GM21576 (cell line): ENCODE measurements at regions not wholly inside any gene's neighbourhood (a gene's known extent, or its start where the extent isn't known, plus 50 kb on each side); places are given as distances from the start of the nearest gene placed in this dataset.

Experiments used
- ATAC-seq: cut with Tn5 transposase; IDR thresholded peaks from one replicate; pipeline ENCODE4 v1.9.1; 2021; ENCODE audit warnings: mild to moderate bottlenecking, moderate library complexity; ENCODE audit not compliant: unreplicated experiment

DNA sequence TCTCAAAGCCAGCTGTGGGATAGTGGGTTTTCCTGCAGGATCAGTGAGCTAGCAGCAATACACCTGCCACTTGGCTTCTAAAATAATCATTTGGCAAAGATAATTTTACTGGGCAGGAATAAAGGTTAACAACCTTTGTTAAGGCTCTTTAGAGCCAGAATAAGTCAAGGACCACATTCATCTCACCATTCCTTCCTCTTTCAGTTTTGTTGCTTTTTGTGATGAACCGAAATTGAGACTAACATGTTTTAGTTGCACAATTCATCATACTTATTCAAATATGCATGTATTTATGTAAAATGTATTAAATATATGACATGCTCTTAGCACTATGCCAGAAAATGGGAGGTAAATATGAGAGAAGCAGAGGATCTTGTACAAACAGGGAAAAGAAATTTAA, 824.4 kb upstream of the TYRP1 start:
- no peak for ATAC-seq

DNA sequence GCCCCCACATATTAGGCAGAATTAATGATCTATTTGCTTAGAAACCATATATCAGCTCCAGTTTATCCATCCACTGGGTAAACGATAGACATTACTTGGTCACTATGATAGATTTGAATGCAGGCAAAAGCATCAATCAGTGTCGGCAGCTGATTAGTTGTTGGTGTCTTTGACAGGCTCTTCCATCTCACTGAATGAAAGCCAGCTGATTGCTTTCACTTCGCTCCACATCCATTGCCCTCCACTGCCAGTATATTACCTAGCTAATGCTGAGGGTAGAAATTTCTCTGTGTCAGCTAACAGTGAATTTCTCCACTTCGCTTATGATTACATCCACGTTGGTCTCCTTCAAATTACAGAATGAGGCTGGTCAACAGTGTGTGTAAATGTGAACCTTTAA, 821.3 kb upstream of the TYRP1 start:
- no peak for ATAC-seq

DNA sequence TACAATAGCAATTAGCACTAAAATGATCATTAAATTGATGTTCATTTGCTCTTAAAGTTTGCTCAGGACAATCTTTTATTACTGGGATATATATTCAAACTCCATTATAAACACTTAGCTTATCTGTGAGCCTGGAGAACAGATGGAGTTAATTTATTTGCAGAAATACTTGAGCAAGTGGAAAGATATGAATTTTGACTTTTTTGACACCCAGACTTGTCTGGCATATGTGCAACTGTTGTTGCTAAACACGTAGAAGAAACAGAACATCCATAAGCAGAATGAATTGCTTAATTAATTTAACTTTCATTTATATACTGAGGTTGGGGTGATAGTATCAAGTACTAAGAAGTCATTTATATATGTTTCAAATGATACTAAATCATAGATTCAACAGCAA, 820.7 kb upstream of the TYRP1 start:
- ATAC-seq = no peak

DNA sequence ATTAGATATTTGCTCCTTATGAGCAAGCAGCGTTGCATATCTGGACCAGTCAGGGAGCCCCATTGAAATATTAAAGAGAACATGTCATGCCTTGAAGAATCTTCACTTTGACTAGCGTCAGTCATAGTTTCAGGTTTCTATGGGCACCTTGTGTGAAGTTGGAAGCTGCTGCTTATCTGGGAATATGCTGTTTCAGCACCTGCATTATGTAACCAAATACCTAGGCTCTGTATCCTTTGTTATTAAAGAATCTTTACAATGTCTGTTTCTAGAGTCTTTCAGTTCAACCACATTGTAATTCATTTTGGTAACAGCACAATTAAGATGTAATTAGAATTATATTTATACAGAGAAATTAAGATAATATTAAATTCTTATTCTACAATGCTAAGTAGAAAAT, 818.8 kb upstream of the TYRP1 start:
- ATAC-seq = no peak

DNA sequence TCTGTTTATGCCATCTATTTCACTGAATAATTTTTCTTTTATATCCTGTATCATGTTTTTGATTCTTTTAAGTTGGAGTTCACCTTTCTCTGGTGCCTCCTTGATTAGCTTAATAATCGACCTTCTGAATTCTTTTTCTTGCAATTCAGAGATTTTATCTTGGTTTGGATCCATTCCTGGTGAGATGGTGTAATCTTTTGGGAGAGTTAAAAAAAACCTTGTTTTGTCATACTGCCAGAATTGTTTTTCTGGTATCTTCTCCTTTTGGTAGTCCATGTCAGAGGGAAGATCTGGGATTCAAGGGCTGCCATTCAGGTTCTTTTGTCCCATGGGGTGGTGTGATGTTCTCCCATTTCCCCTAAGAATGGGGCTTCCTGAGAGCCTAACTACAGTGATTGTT, 800.8 kb upstream of the TYRP1 start:
- ATAC-seq = no peak

DNA sequence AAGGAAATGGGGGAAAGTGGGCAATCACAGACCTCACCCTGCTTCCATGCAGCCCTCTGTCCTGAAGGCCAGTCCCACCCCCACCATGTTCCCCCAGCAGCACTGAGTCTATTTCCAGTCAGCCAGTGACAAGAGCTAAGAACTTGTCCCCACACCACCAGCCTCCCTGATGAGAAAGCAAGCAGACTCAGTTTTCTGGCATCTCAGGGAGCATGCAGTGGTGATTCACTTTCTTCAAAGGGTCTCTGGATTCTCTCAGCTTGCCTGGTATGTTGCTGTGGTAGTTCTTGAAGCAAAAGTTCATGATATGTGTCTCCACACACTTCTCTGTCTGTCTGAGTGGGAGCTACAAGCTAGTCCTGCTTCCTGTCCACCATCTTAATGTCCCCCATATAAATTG, 799.9 kb upstream of the TYRP1 start:
- ATAC-seq = no peak

DNA sequence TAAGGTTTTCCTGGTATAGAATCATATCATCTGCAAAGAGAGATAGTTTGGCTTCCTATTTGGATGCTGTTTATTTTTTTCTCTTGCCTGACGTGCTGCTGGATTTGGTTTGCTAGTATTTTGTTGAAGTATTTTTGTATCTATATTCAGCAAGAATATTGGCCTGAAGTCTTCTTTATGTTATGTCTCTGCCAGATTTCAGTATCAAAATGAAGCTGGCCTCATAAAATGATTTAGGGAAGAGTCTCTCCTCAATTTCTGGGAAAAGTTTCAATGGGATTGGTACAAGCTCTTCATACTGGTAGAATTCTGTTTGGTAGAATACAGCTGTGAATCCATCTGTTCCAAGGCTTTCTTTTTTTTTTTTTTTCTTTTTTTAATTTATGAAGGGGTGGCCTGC, 799.0 kb upstream of the TYRP1 start:
- no peak for ATAC-seq

DNA sequence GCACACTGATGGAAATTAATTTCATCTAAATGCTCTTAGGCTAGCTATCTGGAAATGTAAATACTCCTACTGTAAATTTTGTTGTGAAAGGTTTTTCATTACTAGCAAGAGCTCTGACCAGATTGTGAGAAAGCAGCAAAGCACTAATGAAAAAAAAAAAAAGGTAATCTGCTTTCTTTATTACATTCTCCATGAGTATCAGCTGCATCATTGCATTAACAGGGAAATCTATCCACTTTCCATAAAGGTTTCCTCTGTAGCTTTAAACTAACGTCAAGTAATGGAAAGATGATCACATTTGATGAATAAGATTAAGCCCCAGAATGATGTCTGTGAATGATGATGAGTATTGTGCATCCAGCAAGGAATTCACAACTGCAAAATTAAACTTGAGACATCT, 790.6 kb upstream of the TYRP1 start:
- ATAC-seq = no peak

DNA sequence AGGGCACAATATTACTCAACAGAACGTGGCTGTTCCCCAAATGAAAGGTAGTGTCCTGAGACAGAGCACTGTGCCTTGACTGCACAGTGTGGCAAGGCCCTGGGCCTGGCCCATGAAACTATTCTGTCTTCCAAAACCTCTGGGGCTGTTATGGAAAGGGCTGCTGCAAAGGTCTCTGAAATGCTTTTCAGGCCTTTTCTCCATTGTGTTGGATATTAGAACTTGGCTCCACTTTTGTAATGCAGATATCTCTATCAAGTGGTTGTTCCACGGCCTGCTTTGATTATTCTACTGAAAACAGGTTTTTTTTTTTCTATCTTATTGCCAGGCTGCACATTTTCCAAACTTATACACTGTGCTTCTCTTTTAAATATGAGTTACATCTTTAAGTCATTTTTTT, 777.5 kb upstream of the TYRP1 start:
- no peak for ATAC-seq

DNA sequence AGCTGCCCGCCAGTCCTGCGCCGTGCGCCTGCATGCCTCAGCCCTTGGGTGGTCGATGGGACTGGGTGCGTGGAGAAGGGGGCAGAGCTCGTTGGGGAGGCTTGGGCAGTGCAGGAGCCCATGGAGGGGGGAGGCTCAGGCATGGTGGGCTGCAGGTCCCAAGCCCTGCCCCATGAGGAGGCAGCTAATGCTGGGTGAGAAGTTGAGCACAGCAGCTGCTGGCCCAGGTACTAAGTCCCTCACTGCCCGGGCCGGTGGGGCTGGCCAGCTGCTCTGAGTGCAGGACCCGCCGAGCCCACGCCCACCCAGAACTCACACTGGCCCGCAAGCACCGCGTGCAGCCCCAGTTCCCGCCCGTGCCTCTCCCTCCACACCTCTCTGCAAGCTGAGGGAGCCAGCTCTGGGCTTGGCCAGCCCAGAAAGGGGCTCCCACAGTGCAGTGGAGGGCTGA, 764.3 kb upstream of the TYRP1 start:
- ATAC-seq = no peak

DNA sequence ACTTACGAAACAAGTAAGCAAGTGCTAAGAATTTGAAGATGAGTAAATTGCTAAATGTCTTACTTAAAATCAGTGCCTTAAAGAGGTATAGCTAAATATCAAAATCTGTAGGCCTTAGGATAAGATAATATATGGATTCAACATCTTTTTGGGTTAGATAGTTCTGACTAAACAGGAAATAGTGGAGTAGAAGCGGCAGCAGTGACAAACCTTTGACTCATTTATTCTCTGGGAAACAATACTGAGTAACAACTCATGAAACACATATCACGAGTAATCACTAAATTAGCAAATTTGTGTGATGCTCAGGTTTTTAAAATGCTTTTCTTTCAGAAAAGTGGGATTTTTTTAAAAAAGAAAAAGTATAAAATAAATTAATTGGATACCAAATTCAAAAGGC, 762.1 kb upstream of the TYRP1 start:
- ATAC-seq = no peak

DNA sequence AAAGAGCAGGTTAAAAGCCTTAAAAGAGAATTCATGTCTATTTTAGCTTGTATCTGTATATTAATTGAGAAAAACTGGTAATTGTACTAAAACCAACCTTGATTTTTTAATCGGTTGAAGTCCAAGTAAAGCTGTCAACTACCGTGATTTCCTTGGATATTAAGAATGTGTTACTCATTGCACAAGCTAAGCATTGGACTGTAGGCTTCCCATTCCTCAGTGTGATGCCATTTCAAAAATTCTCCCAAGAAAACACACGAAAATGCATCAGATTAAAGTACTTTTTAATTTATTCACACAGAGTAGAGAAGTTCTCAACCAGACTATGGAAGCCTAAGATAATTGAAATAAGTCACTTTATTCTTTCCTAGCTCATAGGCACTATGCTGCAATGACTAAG, 761.4 kb upstream of the TYRP1 start:
- no peak for ATAC-seq

DNA sequence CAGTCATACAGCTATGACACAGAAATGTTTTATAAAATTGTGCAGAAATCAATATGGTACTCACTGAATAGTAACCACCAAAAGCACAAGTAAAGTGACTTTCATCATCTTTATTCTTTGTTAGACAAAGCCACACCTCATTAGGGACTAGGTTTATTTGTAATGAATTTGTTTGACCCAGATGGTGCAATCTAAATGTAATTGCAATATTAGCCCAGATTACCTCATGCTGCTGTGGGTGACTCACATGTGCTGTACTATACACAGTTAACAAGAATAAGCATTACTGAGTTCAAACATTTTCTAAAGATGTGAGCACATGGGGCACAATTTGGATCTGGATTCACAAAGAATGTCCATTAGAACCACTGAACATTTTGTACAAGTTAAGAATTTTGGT, 759.3 kb upstream of the TYRP1 start:
- ATAC-seq = no peak

DNA sequence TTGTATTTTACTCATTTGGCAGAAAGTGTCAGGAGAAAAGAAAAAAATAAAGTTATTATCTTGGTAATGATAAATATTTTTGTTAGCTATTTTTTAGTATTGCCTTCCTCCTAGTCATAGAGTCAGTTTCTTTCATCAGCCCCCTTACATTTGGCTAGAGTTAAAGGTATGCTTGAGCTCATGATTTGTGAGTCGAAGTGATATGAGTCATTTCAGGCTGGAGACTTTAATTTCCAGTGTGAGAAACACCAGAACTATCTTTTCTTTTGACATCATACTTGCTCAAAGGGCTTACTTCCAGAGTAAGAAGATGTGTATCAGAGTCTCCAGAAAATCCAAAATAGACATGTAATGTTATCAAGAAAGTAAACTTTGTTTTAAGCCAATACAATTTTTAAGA, 746.7 kb upstream of the TYRP1 start:
- ATAC-seq = no peak

DNA sequence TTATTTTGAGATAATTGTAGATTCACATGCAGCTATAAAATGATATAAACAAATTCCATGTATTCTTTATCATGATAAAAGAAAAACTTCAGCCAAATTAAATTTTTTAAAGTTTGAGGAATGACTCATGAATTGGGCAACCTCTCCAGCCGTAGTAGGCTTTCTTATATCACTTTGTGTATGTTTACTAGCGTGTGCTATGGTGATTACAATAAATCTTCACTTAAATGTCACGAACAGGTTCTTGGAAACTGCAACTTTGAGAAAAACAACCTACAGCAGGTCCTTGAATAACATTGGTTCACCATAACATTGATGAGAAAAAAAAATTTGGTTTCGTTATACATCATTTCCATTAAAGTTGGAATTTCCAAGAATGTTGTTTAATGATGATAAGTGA, 730.9 kb upstream of the TYRP1 start:
- ATAC-seq = no peak

DNA sequence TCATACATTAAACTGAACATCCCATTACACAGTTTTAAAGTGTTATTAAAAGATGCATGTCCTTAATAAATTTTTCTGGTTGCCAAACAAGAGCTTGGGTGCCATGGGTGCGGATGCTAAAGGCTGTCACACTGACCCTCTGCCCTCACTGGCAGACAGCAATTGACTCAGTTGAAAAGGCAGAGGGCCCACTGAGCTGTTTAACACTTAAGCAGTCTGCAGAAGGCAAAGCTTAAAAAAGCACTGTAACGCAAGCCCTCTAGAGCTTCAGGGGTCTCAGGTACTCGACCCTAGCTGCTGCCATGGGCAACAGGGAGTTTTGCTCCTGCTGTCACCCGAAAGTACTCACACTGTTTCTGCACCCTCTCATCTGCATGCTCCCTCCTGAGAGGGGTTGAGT, 726.4 kb upstream of the TYRP1 start:
- no peak for ATAC-seq

DNA sequence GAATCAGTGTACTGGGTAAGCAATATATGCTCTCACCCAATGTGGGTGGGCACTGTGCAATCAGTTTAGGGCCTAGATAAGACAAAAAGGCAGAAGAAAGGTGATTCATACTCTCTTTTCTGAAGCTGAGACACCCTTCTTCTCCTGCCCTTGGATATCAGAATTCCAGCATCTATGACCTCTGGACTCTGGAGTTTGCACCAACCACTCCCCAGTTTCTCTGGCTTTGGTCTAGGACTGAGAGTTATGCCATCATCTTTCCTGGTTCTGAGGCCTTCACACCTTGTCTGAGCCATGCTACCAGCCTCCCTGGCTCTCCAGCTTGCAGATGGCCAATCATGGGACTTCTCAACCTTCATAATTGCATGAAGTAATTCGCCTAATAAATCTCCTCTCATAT, 724.6 kb upstream of the TYRP1 start:
- no peak for ATAC-seq

DNA sequence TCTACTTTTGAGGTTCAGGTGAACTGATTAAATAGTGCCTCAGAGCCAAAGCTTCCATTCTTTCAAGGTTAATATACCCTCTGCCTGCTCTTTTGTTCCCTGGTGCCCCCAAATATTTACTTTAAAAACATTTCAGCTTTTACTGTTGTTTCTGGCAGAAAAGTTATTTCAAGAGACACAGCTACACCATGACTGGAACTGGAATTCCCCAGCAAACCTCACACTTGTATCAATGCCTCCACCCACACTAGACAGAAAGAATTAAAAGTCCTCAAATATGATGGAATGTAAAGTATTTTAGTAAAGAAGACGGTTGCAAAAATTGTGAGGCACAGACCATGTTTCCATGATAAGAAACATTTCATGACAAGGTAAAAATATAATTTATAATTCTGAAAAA, 720.2 kb upstream of the TYRP1 start:
- ATAC-seq = no peak

DNA sequence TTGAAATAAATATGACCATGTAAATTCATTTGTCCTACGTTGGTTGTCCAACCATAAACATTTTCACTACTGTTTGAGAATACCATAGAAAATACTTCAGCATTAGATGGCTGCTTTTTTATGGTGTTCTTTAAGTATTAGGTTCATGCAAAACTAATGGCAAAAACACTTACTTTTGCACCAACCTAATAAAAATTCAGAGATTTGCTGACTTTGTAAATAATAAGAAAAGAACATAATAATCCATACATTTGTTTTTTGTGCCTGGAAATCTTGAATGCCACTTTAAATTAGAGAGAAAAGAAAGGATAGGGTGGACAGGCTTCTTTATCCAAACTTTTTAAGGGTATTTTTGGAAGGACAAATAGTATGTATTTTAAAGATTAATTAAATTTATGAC, 719.7 kb upstream of the TYRP1 start:
- ATAC-seq = no peak

DNA sequence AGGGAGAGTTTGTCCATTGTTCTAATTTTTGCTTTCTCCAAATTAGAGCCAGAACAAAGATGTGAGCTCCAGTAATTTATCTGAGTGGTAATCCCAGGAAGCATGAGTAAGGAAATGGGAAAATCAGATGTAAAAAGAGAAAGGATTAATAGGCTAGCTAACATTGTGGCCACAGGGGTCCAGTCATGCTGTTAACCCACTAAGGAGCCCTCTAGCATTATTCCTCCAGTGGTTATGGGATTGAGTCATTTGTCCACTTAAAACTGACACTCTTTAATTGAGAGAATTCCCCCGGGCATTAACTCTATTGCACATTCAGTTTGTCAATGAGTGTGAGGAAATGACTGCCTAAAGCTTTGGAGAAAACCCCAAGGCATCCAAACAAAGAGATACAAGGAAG, 700.3 kb upstream of the TYRP1 start:
- ATAC-seq = no peak

DNA sequence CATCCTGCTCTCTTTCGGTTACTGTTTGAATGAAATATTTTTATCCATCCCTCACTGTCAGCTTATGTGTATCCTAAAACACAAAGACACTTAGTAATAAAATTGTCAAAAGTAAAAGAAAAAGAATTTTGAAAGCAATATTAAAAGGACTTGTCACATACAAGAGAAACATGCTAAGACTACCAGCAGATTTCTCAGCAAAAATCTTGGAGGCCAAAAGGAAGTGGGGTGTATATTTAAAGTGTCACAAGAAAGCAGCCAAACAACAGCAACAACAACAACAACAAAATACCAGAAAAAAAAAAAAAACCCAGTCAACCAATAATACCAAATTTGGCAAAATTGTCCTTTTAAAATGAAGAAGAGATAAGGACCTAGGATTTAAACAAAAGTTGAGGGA, 678.7 kb upstream of the TYRP1 start:
- ATAC-seq = no peak

DNA sequence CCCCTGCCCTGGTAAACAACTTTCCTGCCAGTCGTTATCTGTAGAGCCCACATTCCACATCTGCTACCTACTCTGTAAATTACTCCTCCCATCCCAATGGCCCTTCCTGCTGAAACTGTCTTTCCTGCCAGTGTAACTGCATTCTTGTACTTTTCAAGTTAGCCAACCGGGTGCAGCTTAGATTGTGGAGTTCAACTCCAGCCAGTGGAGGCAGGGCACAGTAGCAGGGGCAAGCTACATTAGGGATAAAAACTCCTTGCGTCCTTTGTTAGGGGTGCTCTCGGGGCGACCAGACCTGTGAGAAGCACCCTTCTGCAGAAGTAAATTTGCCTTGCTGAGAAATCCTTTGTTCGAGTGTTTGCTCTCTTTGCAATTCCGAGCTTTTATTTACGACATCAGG, 639.0 kb upstream of the TYRP1 start:
- no peak for ATAC-seq

DNA sequence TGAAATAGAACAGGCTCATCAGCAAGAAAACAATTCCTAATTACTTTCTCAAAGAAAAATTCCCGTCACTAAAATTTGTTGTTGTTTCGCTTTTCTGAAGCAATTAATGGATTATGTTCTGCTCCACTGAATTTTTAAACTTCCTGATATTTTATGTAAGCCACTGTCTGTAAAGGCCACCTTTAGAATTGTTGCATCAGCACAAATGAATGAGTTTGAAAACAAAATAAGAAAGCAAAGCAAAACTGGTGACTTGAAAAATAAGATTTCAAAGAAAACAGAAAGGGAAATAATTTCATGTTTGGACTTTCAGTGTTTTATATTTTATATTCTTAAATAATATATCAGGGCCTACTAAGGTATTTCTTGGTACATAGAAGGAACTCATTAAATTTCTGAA, 636.3 kb upstream of the TYRP1 start:
- ATAC-seq = no peak

DNA sequence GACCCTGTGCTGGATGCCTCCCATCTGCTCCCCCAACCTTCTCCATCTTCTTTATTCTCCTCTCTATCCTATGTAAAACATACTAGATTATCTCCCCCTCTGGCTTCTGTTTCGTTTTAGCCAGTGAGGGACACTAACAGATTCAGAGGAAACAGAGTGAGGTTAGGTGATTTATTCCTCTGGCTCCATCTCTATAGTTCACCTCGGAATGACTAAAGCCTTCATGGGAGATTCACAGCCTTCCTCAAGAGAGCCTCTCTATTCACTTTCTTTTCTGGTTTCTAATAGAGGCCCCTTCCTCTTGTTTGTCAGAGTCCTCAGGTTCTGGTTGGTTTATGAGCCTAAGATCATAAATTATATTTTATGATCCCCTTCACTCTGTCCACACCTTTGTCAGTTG, 633.1 kb upstream of the TYRP1 start:
- ATAC-seq = no peak
